Femur (tissue), 1 donor: ENCODE measurements at regions not wholly inside any gene's neighbourhood (a gene's known extent, or its start where the extent isn't known, plus 50 kb on each side); places are given as distances from the start of the nearest gene placed in this dataset.

Experiments used
- DNase-seq: peaks from one replicate; pipeline ENCODE4 v3.0.0-alpha.2; 2017

DNA sequence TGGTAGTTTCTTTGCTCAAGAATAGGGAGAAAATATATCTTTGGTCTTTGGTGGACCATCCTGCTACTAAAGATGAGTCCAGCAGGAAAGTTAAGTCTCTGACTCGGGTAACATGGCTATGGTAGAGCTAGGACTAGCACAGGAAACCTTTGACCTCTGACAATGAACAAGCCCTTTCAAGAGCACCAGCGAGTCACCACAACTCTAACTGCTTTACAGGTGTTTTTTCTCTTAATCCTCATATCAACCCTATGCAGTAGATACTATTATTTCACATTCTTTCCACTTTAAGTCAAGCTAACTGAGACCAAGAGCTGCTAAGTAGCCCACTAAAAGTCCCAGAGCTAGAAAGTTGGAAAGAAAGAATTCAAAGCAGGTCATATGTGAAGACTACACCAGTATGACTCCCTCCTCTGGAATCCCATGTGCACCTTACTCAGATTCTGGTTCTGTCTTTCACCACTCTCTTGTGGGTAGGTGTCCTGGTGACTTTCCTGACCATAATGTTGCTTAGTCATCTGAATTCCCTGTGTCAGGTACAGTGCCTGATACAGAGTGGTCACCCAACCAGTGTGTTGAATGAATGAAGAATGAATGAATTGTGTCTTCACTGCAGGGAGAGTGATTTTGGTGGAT is 53.8 kb upstream of the ME3 start:
- no peak for DNase-seq

DNA sequence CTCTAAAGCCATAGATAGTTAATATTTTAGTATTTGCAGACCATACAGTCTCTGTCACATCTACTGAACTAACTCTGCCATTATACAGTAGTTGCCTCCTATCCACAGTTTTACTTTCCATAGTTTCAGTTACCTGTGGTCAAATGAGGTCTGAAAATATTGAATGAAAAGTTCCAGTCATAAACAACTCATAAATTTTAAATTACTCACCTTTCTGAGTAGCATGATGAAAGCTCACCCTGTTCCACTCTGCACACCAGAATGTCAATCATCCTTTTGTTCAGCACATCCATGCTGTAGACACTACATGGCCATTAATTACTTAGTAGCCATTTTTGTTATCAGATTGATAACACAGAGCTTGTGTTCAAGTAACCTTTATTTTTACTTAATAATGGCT is 51.7 kb upstream of the ME3 start:
- DNase-seq: no peak

DNA sequence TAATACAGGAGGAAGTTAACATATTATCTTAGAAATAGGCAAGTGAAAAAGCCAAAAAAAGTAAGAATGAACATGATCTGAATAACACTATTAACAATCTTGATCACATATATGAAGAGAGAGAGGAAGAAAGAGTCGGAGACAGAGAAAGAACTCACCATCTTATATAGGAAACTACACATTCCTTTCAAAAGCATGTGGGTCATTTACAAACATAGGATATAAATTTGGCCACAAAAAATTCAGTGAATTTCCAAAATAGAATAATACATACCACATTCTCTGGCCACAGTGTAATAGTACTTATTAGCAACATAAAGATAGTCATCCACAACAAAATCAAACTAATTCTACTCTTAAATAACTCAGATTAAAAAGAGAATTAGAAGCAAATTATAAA is 50.9 kb upstream of the ME3 start:
- DNase-seq: no peak

DNA sequence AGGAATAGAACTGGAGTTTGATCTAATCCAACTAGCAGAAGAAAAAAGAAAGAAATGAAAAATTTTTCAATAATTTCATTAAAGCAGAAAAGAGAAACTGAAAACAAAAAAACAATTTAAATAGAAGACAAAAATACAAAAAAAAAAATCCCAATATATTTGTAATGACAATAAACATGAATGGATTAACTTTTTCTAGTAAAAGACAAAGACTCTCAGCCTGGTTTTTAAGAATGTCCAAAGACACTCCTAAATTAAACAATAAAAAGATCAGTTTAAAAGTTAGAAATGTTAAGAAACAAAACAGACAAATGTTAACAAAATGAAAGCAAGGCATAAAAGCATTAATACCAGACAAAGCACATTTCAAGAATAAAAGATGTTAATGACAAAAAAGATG is 50.3 kb upstream of the ME3 start:
- DNase-seq: no peak
